IPS-20b (cell line): ENCODE measurements at regions not wholly inside any gene's neighbourhood (a gene's known extent, or its start where the extent isn't known, plus 50 kb on each side); places are given as distances from the start of the nearest gene placed in this dataset.

Experiments used
- H3K27ac ChIP-seq: one replicate; pipeline ENCODE4 v1.5.1; 2013; ENCODE audit warnings: low read length
- H3K27me3 ChIP-seq: 2 replicates; pipeline ENCODE4 v1.6.1; 2013; ENCODE audit warnings: mild to moderate bottlenecking, low read length, inconsistent platforms; ENCODE audit not compliant: insufficient read depth
- H3K36me3 ChIP-seq: 2 replicates; pipeline ENCODE4 v1.6.1; 2013; ENCODE audit warnings: low read depth, mild to moderate bottlenecking, inconsistent platforms, low read length, moderate library complexity; ENCODE audit not compliant: insufficient read depth
- H3K4me1 ChIP-seq: 2 replicates; pipeline ENCODE4 v1.6.1; 2013; ENCODE audit warnings: mild to moderate bottlenecking, control low read depth, inconsistent platforms, low read length, moderate library complexity; ENCODE audit not compliant: insufficient read depth
- H3K4me3 ChIP-seq: 2 replicates; pipeline ENCODE4 v1.5.1; 2013; ENCODE audit warnings: mild to moderate bottlenecking, low read length, inconsistent platforms
- H3K9ac ChIP-seq: 2 replicates; pipeline ENCODE4 v1.6.1; 2013; ENCODE audit warnings: low read depth, mild to moderate bottlenecking, inconsistent platforms, low read length, moderate library complexity
- H3K9me3 ChIP-seq: 2 replicates; pipeline ENCODE4 v1.6.1; 2013; ENCODE audit warnings: mild to moderate bottlenecking, low read depth, low read length, inconsistent platforms; ENCODE audit not compliant: insufficient read depth

GRCh38 chr3:159453036-159453435, 535.6 kb upstream of the IL12A start:
- H3K4me1 ChIP-seq = peaks cover 7% of the 10 kb centered on the region

GRCh38 chr3:159453945-159454344, 534.7 kb upstream of the IL12A start:
- no peak overlapping the region for H3K27ac ChIP-seq
- H3K9me3 ChIP-seq = no peaks in the 10 kb centered on the region
- H3K4me3 ChIP-seq = no peak overlapping the region
- no peak overlapping the region for H3K9ac ChIP-seq
- no peaks in the 10 kb centered on the region for H3K27me3 ChIP-seq
- H3K4me1 ChIP-seq = peaks cover 7% of the 10 kb centered on the region
- no peaks in the 10 kb centered on the region for H3K36me3 ChIP-seq

More at GRCh38 chr3:159453036-159453435, 535.6 kb upstream of the IL12A start:
- H3K36me3 ChIP-seq = no peaks in the 10 kb centered on the region
- no peaks in the 10 kb centered on the region for H3K9me3 ChIP-seq
- no peaks in the 10 kb centered on the region for H3K27me3 ChIP-seq
- H3K27ac ChIP-seq = no peak overlapping the region
- no peak overlapping the region for H3K4me3 ChIP-seq
- H3K9ac ChIP-seq = no peak overlapping the region

DNA sequence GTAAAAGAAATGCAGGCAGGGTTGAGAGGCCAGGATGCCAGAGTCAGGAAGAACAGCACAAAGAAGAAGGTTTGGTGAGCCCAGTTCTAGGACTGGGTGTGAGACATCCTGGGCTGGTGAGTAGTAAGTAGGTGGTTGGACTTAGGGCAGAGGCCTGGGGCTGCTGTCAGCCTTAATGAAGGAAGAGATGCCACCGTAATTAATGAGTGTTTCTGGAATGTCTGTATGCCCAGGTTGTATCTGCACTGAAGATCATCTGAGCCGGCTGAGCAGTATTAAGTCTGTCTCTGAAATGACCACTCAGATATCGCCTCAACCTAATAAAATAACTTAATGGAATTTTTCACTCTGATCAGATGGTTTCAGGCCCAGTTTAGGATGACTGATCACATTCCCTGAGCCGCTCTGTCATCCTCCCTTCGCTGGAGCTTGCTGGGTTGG, 532.9 kb upstream of the IL12A start:
- Histone ChIP-seq H3K27me3 (no peaks in the 10 kb centered on the region), H3K9ac (no peak overlapping the region), H3K4me3 (no peak overlapping the region), H3K4me1 (peaks cover 7% of the 10 kb centered on the region), H3K36me3 (no peaks in the 10 kb centered on the region), H3K9me3 (no peaks in the 10 kb centered on the region), H3K27ac (no peak overlapping the region)

GRCh38 chr3:159458010-159458409, 530.6 kb upstream of the IL12A start:
- H3K27me3 ChIP-seq = no peaks in the 10 kb centered on the region
- H3K27ac ChIP-seq = no peak overlapping the region
- H3K9me3 ChIP-seq = no peaks in the 10 kb centered on the region
- no peak overlapping the region for H3K9ac ChIP-seq
- peaks cover 7% of the 10 kb centered on the region for H3K4me1 ChIP-seq
- no peak overlapping the region for H3K4me3 ChIP-seq
- no peaks in the 10 kb centered on the region for H3K36me3 ChIP-seq

DNA sequence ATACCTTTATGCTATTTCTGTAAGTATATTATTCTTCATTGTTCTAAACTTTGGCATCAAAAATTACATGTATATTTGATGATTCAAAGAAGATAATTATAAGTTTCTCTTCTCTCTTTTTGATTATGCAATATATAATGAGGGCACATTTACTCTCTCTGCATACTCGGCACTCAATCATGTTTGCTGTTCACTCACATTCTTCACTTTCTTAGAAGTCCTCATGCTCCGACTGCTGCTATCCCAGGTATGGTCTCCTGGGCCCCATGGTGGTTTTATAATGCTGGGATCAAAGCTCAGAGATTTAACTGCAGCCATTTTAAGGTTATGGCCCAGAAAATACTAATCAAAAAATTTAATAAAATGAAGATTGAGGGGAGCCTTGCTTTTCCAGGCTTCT, 529.7 kb upstream of the IL12A start:
- Histone ChIP-seq H3K4me1 (peaks cover 3% of the 10 kb centered on the region; the same call in 1 of the 2 replicates), H3K4me3 (no peak overlapping the region), H3K27me3 (no peaks in the 10 kb centered on the region), H3K27ac (no peak overlapping the region), H3K36me3 (no peaks in the 10 kb centered on the region), H3K9me3 (no peaks in the 10 kb centered on the region), H3K9ac (no peak overlapping the region)

- H3K27me3 ChIP-seq = no peaks in the 10 kb centered on the region
- H3K9me3 ChIP-seq = no peaks in the 10 kb centered on the region
- H3K4me3 ChIP-seq = no peak overlapping the region
- H3K36me3 ChIP-seq = no peaks in the 10 kb centered on the region
- H3K4me1 ChIP-seq = no peaks in the 10 kb centered on the region
- no peak overlapping the region for H3K9ac ChIP-seq
- H3K27ac ChIP-seq = no peak overlapping the region
Observed at GRCh38 chr3:159472611-159473010, 516.0 kb upstream of the IL12A start.

- Histone ChIP-seq H3K4me1 (no peaks in the 10 kb centered on the region), H3K9me3 (peaks cover under 1% of the 10 kb centered on the region; the same call in 1 of the 2 replicates), H3K36me3 (no peaks in the 10 kb centered on the region), H3K27ac (no peak overlapping the region), H3K9ac (no peak overlapping the region), H3K27me3 (no peaks in the 10 kb centered on the region), H3K4me3 (no peak overlapping the region)
Observed at GRCh38 chr3:159473206-159473605, 515.4 kb upstream of the IL12A start.

DNA sequence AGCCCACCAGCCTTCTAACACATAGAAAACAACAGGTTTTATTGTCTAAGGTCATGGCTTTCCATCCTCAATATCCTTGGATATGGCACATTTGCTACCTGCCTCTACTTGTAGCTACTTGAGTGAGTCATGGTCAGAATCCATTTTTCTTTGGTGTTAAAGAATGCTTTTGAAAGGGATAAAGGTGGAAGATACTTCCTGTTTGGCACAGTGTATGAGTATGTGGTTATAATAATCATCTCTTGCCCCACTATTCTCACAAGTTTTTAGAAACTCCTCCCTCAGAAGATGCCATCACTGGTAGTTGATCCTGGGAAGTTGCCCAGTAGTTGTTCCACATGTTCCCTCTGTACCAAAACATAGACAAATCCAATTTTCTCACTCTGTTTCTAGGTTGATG, 508.6 kb upstream of the IL12A start:
- Histone ChIP-seq H3K4me1 (peaks cover 13% of the 10 kb centered on the region), H3K4me3 (no peak overlapping the region), H3K27me3 (no peaks in the 10 kb centered on the region), H3K36me3 (no peaks in the 10 kb centered on the region), H3K9ac (no peak overlapping the region), H3K27ac (no peak overlapping the region), H3K9me3 (peaks cover 5% of the 10 kb centered on the region; the same call in 1 of the 2 replicates)

GRCh38 chr3:159482241-159482993, 506.2 kb upstream of the IL12A start:
- no peaks in the 10 kb centered on the region for H3K36me3 ChIP-seq
- H3K27me3 ChIP-seq = no peaks in the 10 kb centered on the region
- peaks cover 8% of the 10 kb centered on the region; the same call in 1 of the 2 replicates for H3K9me3 ChIP-seq
- H3K4me1 ChIP-seq = peaks cover 13% of the 10 kb centered on the region
- H3K4me3 ChIP-seq = 0 out of 2 replicates have a peak overlapping the region, but pooled peaks have one; percentile 9
- no peak overlapping the region for H3K27ac ChIP-seq
- H3K9ac ChIP-seq = no peak overlapping the region

GRCh38 chr3:159482994-159483367, 505.7 kb upstream of the IL12A start:
- Histone ChIP-seq H3K27ac (no peak overlapping the region), H3K36me3 (no peaks in the 10 kb centered on the region), H3K27me3 (no peaks in the 10 kb centered on the region), H3K4me3 (no peak overlapping the region), H3K4me1 (peaks cover 13% of the 10 kb centered on the region), H3K9ac (no peak overlapping the region), H3K9me3 (peaks cover 8% of the 10 kb centered on the region; the same call in 1 of the 2 replicates)

DNA sequence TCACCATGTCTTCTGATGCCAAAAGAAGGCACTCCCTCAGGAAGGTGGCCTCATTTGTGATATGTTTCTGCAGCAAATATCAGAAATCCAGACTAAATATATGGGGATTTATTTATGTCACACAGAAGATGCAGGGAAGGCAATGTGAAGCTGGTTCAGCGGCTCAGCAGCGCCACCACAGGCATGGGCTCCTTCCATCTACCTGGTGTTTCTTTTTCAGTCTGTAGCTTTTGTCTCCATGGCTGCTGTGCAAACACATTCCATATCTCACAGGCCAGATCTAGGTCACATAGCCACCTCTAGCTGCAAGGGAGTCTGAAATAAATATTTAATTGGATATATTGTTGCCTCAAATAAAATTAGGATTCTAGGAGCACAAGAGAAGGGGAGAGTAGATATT, 502.1 kb upstream of the IL12A start:
- Histone ChIP-seq H3K9me3 (peaks cover 9% of the 10 kb centered on the region; the same call in 1 of the 2 replicates), H3K9ac (no peak overlapping the region), H3K36me3 (no peaks in the 10 kb centered on the region), H3K27me3 (no peaks in the 10 kb centered on the region), H3K4me3 (no peak overlapping the region), H3K4me1 (peaks cover 13% of the 10 kb centered on the region), H3K27ac (no peak overlapping the region)

GRCh38 chr3:159487304-159487703, 501.3 kb upstream of the IL12A start:
- H3K27ac ChIP-seq = no peak overlapping the region
- no peak overlapping the region for H3K4me3 ChIP-seq
- peaks cover 9% of the 10 kb centered on the region; the same call in 1 of the 2 replicates for H3K9me3 ChIP-seq
- H3K9ac ChIP-seq = no peak overlapping the region
- no peaks in the 10 kb centered on the region for H3K36me3 ChIP-seq
- peaks cover 9% of the 10 kb centered on the region for H3K4me1 ChIP-seq
- H3K27me3 ChIP-seq = no peaks in the 10 kb centered on the region
